ENCODE measurements at regions not wholly inside any gene's neighbourhood (a gene's known extent, or its start where the extent isn't known, plus 50 kb on each side); places are given as distances from the start of the nearest gene placed in this dataset.

- TF ChIP-seq CTCF (IDR thresholded peaks at IDR 0.05 in 8 of 11, conservative IDR thresholded peaks at IDR 0.05 in 3 of 11) (no peak), POLR2A (IDR thresholded peaks at IDR 0.05) (no peak), POLR2AphosphoS5 (IDR thresholded peaks at IDR 0.05) (no peak)
These were observed 121.0 kb downstream of the MTHFS start for GRCh38 chr15:79775821-79776220.
